ENCODE measurements at regions not wholly inside any gene's neighbourhood (a gene's known extent, or its start where the extent isn't known, plus 50 kb on each side); places are given as distances from the start of the nearest gene placed in this dataset.
A peak's percentile ranks its signal among the peaks of the same experiment; 100 is the strongest.

DNA sequence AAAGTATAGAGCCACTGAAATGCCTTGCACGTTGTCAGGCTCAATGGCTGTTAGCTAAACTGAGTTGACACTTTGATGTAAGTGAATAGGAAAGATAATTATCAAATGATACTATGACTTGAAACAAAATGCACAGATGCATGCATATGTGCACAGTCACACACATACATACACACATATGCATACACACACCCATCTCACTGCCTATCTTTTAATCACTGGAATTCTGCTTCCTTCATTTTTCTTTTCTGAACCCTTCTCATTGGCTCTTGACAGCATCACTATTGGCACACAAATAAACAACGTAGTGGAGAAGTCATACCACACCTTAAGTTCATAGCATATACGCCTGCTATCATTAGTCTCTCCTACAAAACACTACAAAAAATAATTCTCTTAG, 154.9 kb upstream of the NCKAP5 start:
- intact Hi-C loops (cut with DNase I) = no loop called here
- Histone ChIP-seq H3K36me3 (ENCODE audit: control insufficient read depth in 2 of 3, insufficient read depth in 3 of 3, low read length in 3 of 3) (no peaks in the 10 kb centered on the region), H3K4me3 (ENCODE audit: low read length in 3 of 3) (no peak overlapping the region), H3K27me3 (ENCODE audit: control insufficient read depth, insufficient read depth, low read length) (no peaks in the 10 kb centered on the region), H3K27ac (ENCODE audit: low read depth in 2 of 2, low read length in 2 of 2) (no peak overlapping the region), H3K9ac (ENCODE audit: low read length in 3 of 3) (no peak overlapping the region), H3K9me3 (ENCODE audit: control insufficient read depth in 2 of 3, insufficient read depth in 1 of 3, low read length in 3 of 3) (no peaks in the 10 kb centered on the region), H3K4me1 (ENCODE audit: control insufficient read depth in 2 of 3, insufficient read depth in 2 of 3, low read depth in 1 of 3, low read length in 3 of 3) (no peaks in the 10 kb centered on the region)
- TF ChIP-seq, protein P1, sequence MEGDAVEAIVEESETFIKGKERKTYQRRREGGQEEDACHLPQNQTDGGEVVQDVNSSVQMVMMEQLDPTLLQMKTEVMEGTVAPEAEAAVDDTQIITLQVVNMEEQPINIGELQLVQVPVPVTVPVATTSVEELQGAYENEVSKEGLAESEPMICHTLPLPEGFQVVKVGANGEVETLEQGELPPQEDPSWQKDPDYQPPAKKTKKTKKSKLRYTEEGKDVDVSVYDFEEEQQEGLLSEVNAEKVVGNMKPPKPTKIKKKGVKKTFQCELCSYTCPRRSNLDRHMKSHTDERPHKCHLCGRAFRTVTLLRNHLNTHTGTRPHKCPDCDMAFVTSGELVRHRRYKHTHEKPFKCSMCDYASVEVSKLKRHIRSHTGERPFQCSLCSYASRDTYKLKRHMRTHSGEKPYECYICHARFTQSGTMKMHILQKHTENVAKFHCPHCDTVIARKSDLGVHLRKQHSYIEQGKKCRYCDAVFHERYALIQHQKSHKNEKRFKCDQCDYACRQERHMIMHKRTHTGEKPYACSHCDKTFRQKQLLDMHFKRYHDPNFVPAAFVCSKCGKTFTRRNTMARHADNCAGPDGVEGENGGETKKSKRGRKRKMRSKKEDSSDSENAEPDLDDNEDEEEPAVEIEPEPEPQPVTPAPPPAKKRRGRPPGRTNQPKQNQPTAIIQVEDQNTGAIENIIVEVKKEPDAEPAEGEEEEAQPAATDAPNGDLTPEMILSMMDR (IDR thresholded peaks at IDR 0.05; ENCODE audit: borderline replicate concordance, extremely low read depth, insufficient read depth) = no peak
- FAIRE-seq (no peak), DNase-seq (no peak)

DNA sequence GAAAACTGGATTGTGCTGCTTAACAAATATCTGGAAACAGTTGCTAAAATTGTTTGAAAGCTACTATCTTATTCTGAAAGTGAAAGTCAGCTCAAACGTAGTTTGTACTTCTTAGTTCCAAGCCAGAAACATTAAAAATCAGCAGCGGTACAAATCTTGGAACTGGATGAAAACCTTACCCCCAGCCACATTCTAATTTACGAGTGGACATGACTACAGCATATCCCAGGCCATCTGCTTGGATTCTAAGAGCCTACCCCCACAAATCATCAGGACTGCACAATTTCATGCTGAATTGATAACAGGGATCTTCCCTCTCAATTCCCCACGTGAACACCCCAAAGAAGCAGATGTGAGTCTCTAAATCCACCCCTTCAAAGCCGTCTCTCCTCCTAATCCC, 158.7 kb upstream of the NCKAP5 start:
- FAIRE-seq (no peak), DNase-seq (no peak)
- H3K4me1 ChIP-seq (ENCODE audit: control insufficient read depth in 2 of 3, insufficient read depth in 2 of 3, low read depth in 1 of 3, low read length in 3 of 3) = no peaks in the 10 kb centered on the region
- peak overlapping the region in 2 of 3 donors; percentile 25 to 41 for H3K4me3 ChIP-seq (ENCODE audit: low read length in 3 of 3)
- TF ChIP-seq, protein P1 (IDR thresholded peaks at IDR 0.05; ENCODE audit: borderline replicate concordance, extremely low read depth, insufficient read depth) = no peak
- no peaks in the 10 kb centered on the region for H3K27me3 ChIP-seq (ENCODE audit: control insufficient read depth, insufficient read depth, low read length)
- intact Hi-C loops (cut with DNase I) = no loop called here
- no peaks in the 10 kb centered on the region for H3K36me3 ChIP-seq (ENCODE audit: control insufficient read depth in 2 of 3, insufficient read depth in 3 of 3, low read length in 3 of 3)
- H3K9me3 ChIP-seq (ENCODE audit: control insufficient read depth in 2 of 3, insufficient read depth in 1 of 3, low read length in 3 of 3) = no peaks in the 10 kb centered on the region
- no peak overlapping the region for H3K9ac ChIP-seq (ENCODE audit: low read length in 3 of 3)
- no peak overlapping the region for H3K27ac ChIP-seq (ENCODE audit: low read depth in 2 of 2, low read length in 2 of 2)

- Histone ChIP-seq H3K27me3 (ENCODE audit: control insufficient read depth, insufficient read depth, low read length) (no peaks in the 10 kb centered on the region), H3K9ac (ENCODE audit: low read length in 3 of 3) (no peak overlapping the region), H3K4me1 (ENCODE audit: control insufficient read depth in 2 of 3, insufficient read depth in 2 of 3, low read depth in 1 of 3, low read length in 3 of 3) (no peaks in the 10 kb centered on the region), H3K9me3 (ENCODE audit: control insufficient read depth in 2 of 3, insufficient read depth in 1 of 3, low read length in 3 of 3) (no peaks in the 10 kb centered on the region), H3K27ac (ENCODE audit: low read depth in 2 of 2, low read length in 2 of 2) (no peak overlapping the region), H3K4me3 (ENCODE audit: low read length in 3 of 3) (no peak overlapping the region), H3K36me3 (ENCODE audit: control insufficient read depth in 2 of 3, insufficient read depth in 3 of 3, low read length in 3 of 3) (no peaks in the 10 kb centered on the region)
- TF ChIP-seq, protein P1 (IDR thresholded peaks at IDR 0.05; ENCODE audit: borderline replicate concordance, extremely low read depth, insufficient read depth) = no peak
- DNase-seq (peak in 2 of 5 donors; percentile 28 to 34), FAIRE-seq (no peak)
- intact Hi-C loops (cut with DNase I) = no loop called here
Measured at GRCh38 chr2:133732059-133732458, 163.8 kb upstream of the NCKAP5 start.
